SK-N-SH treated with all-trans-retinoic acid at 6 μM for 48 hours (cell line): ENCODE measurements at regions not wholly inside any gene's neighbourhood (a gene's known extent, or its start where the extent isn't known, plus 50 kb on each side); places are given as distances from the start of the nearest gene placed in this dataset.

Source experiments
- ARNTL ChIP-seq: fragments of 450-650 bp; formaldehyde crosslinking; IDR thresholded peaks from 2 replicates; pipeline ENCODE4 v1.5.0; 2020; ENCODE audit warnings: low read depth, mild to moderate bottlenecking, moderate library complexity, borderline replicate concordance
- CREB5 ChIP-seq: fragments of 250-450 bp; sonication (Bioruptor Pico); IDR thresholded peaks from 2 replicates; pipeline ENCODE4 v1.5.1; 2020; ENCODE audit warnings: low read depth, mild to moderate bottlenecking, moderate library complexity
- POU6F1 ChIP-seq: fragments of 250-450 bp; sonication (Bioruptor Pico); IDR thresholded peaks from 2 replicates; pipeline ENCODE4 v1.8.0; 2021; ENCODE audit warnings: low read depth, mild to moderate bottlenecking, moderate library complexity, borderline replicate concordance
- TOX ChIP-seq: fragments of 250-450 bp; sonication (Bioruptor Pico); IDR thresholded peaks from 2 replicates; pipeline ENCODE4 v1.8.0; 2021; ENCODE audit warnings: mild to moderate bottlenecking, moderate library complexity, borderline replicate concordance
- TSHZ2 ChIP-seq: fragments of 250-450 bp; sonication (Bioruptor Pico); IDR thresholded peaks from 2 replicates; pipeline ENCODE4 v1.5.0; 2020; ENCODE audit warnings: mild to moderate bottlenecking, moderate library complexity
- ZFP3 ChIP-seq: fragments of 250-450 bp; sonication (Bioruptor Pico); IDR thresholded peaks from 2 replicates; pipeline ENCODE4 v1.5.0; 2020; ENCODE audit warnings: mild to moderate bottlenecking, moderate library complexity
- ZFP30 ChIP-seq: fragments of 450-650 bp; formaldehyde crosslinking; IDR thresholded peaks from 2 replicates; pipeline ENCODE4 v1.5.0; 2022; ENCODE audit warnings: mild to moderate bottlenecking, moderate library complexity
- ZNF565 ChIP-seq: fragments of 450-650 bp; formaldehyde crosslinking; conservative IDR thresholded peaks from 2 replicates; pipeline ENCODE4 v1.5.0; 2020; ENCODE audit warnings: low read depth, mild to moderate bottlenecking, moderate library complexity
- ZNF70 ChIP-seq: fragments of 450-650 bp; formaldehyde crosslinking; IDR thresholded peaks from 2 replicates; pipeline ENCODE4 v1.5.0; 2020; ENCODE audit warnings: mild to moderate bottlenecking, moderate library complexity

GRCh38 chr13:74850893-74851292, 631.1 kb downstream of the TBC1D4 start:
- TF ChIP-seq ZNF70 (CRISPR knock-in tag) (no peak), ZFP3 (no peak), ZFP30 (CRISPR knock-in tag) (no peak), POU6F1 (CRISPR knock-in tag) (no peak), CREB5 (CRISPR knock-in tag) (no peak), TOX (no peak), ZNF565 (CRISPR knock-in tag) (no peak), ARNTL (no peak), TSHZ2 (CRISPR knock-in tag) (no peak)
